GM19035 (cell line): ENCODE measurements at regions not wholly inside any gene's neighbourhood (a gene's known extent, or its start where the extent isn't known, plus 50 kb on each side); places are given as distances from the start of the nearest gene placed in this dataset.

ENCODE experiments used
- ATAC-seq: cut with Tn5 transposase; IDR thresholded peaks from one replicate; pipeline ENCODE4 v1.9.1; 2021; ENCODE audit not compliant: unreplicated experiment

DNA sequence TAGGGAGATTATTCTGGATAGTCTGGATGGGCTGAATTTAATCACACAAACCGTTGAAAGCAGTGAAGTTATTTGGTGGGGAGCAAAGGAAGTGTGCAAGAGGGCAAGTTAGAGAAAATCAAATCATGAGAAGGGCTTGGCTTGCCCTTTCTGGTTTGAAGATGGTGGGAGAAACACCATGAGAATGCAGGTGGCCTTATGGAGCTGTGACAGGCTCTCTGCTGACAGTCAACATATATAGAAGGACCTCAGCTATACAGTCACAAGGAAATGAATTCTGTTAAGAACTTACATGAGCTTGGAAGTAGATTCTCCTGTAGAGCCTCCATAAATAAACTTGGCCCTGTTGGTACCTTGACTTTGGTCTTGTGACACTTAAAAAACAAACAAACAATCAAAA is 72.3 kb downstream of the GMNC start:
- ATAC-seq: no peak

DNA sequence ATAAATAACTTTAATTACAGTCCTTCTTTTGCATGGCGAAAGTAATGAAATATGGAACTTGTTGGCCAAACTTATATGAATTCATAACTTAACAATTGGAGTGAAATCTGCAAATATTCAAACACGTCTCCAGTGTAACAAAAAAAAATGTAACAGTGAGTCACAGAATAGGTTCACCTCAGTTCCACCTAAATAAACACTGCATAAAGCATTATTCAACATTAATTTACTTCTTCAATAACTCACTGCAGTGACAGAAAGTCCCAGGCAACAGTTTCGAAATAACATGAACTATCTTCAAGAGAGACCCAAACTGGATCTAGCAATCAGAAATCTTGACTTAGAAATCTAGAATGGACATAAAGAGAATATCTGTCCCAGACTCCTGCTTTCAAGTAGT is 75.6 kb downstream of the GMNC start:
- no peak for ATAC-seq

DNA sequence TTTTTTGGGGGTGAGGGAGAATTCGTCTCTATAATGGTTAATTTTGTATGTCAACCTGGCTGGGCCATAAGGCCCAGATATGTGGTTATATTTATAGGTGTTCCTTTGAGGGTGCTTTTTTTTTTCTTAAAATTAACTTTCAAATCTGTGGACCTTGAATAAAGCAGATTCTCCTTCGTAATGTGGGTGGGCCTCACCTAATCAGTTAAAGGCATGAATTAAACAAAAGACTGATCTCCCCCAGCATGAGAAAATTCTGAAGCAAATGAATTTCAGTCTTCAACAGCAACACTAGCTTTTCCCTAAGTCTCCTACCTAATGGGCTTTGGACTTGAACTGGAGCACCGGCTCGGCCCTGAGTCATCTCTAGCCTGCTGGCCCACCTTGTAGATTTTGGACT is 77.4 kb downstream of the GMNC start:
- ATAC-seq: no peak

DNA sequence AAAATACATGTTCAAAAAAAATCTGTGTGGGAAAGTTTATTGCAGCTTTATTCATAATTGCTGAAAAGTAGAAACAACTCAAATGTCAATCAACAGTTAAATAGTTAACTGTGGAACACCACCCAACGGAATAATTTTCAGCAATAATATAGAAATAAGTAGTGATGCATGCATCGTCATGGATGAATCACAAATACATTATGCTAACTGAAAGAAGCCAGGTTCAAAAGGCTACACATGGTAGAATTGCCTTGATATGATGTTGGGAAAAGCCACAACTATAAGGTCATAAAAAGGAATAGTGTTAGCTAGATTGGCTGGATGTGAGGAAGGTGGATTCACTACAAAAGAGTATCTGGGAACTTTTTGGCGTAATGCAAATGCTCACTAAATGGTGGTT is 82.0 kb downstream of the GMNC start:
- no peak for ATAC-seq

DNA sequence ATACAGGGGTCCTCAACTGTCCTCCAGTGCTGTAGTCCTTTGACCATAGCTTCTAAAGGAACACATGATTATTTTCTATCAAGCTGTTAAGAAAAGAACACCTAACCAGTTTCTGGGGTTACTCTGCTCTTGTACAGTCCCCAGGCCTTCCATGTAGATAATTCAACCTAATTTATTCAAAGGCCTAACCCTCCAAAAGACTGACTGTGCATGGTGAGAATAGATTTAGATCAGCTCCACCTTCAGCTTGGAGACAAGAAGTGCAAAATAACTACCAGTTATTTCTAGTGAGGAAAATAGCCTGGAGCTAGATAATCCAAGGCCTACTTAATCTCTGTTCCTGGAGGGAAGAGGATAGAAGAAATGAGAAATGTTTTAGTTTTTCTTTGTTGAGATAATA is 87.9 kb downstream of the GMNC start:
- no peak for ATAC-seq

DNA sequence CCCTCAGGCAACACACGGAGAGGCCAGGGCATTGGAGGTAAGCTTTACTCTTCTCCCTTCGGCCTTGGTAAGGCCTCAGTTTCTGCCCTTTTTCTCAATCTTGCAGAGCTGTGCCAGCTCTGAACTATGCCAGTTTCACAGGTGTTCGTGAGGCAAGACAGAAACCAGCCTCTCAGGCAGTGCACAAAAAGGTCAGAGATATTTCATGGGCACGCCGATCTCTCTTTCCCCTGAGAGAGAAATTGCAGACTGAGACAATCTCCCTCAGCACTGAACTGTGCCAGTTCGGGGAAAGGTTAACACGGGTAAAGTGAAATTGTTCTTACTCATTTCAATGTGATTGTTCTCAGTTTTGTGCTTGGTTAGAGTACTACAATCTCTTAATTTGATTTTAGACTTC is 88.5 kb downstream of the GMNC start:
- ATAC-seq: no peak

DNA sequence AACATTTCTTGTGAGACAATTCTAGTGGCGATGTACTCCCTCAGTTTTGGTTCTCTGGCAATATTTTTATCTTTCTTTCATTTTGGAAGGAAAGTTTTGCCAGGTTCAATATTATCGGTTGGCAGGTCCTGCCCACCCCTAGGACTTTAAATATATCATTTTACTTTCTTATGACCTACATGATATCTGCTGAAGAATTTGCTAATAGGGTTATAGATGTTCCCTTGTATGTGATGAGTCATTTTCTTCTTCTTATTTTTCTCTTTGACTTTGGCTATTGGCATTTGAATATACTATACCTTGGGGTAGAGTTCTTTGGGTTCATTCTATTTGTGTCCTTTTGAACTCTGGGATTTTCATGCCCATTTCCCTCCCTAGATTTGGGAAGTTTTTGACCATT is 89.7 kb downstream of the GMNC start:
- ATAC-seq: no peak

DNA sequence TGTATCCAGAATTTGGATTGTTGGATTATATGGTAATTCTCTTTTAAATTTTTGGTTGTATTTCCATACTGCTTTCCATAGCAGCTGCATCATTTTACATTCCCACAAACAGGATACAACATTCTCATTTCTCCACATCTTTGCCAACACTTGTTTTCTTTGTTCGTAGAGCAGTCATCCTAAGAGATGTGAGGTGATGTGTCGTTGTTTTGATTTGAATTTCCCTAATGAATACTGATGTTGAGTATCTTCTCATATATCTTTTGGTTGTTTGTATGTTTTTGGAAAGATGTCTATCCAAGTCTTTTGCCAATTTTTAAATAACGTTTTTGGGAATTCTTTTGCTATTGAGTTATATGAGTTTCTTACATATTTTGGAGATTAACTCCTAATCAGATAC is 93.6 kb downstream of the GMNC start:
- no peak for ATAC-seq

DNA sequence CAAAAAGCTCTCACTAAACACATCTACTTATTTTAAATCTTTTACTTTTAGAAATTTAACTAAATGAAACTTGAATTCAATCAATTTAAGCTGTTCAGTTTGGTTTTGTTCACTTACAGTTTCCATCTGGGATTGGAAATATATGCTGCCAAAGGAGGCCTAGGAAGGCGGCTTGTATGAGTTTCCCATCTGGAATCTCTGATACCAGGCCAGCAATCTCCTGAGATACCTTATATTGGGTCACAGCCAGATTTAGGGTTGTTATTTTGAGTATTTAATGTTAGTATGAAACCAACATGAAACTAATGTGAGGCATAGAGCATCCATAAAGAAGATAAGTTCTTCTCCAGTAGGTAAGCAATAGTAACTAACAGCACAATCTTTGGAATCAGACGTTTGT is 94.6 kb downstream of the GMNC start:
- ATAC-seq: no peak

DNA sequence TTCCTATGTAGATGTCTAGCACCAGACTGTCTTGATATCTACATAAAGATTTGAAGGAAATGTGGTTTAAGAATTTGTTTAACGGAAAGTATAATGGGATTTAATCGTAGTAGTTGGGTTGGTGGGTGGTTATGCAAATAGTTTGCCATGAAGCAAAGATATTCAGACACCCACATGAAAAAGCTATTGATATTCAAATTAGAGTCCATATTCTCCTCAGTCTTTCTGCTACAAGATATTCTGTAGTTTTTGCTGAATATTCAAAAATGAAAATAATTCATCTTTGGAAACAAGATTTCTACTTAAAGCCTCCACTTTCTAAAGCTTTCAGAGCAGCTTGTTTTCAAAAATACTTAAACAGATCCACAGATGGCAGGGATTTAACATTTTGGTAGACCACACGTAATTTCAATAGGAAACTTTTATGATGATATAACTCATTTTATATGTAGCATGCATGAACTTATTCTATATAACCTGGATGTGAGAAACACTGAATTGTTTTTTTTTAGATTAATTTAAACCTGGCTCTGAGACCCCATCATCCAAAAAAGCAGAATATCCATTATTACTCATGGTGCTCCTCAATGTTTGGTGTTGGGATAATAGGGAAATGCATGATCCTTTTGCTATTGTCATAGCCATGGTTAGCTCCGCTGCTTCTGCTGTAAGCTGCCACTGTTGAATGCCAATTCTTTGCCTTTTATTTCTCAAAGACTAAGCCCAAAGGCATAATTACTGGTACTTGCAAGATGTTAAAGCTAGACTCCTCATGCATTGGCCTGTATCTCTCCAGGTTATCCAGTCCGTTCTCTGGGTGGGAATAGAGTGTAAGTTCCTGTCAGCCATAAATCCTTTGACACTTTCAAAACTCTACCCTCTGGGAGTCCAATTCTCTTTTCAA is 98.0 kb downstream of the GMNC start:
- ATAC-seq: no peak

DNA sequence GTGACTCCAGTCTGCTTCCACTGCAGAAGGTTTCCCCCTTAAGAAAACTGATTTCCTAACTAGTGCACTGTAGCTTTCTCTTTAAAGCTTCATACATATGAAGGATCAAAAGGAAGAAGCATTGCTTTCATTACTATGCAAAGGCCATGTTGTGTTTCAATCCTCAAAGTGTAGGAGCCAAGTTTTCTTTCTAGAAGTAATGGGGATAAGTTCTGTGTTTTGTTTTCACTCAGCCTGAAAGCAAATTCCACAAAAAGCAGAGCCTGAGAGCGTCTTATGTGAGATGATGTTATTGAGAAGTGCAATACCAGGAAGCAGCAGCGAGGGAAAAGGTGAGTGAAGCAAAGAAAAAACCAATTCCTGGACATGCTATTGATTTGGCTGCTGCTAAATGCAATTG is 99.7 kb downstream of the GMNC start:
- ATAC-seq: no peak

DNA sequence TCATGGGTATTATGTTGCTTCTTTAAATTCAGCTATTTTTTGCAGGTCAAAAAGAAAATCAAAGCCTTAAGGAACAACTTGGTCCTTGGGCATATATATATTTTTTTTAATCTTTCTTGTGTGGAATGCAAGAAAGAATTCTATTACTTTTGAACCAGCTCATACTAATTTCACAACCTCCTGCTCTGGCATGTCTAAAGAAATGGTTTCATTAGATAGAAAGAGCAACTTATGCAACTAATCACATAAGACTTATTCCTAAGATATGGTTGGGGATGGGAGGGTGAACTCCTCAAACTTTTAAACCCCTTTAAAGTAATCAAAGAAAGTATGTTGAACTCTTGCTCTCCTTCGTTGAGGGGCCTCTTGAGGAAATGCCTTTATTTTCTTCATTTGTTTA is 114.9 kb downstream of the GMNC start:
- no peak for ATAC-seq

DNA sequence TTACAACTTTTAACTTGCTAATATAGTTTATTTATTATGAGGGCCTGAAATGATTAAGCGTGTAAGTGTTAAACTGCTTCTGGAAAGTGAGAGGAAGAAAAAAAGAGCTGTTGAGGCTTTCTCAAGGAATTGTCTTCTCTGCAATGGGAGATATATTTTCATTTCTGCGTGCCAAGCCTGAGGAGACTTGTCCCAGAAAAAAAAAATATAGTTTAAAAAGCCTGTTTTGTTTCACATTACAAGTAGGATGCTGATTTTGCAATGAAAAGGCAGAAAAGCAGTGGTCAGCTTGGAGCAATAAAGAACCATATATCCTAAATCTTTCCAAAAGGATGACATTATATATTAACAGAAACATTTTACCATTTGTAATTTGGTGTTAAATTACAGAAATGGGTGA is 115.5 kb downstream of the GMNC start:
- ATAC-seq: no peak

DNA sequence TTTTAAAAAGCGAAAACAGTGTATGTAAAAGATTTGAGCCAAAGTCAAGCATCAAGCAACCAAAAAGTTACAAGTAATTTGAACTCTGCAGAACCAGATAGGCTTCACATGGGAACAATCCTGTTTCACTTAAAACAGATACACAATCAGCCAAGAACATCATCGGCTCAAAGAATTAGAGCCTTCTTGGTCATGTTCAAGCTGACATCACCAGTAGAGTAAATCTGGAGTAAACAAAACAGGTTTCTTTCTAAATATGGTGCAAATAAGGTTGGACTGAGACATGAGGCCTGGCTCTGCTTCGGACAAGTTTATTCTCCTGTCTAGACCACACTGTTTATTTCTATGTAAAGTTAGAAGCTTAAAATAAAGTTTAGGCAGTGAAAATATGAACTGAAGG is 116.0 kb downstream of the GMNC start:
- no peak for ATAC-seq

DNA sequence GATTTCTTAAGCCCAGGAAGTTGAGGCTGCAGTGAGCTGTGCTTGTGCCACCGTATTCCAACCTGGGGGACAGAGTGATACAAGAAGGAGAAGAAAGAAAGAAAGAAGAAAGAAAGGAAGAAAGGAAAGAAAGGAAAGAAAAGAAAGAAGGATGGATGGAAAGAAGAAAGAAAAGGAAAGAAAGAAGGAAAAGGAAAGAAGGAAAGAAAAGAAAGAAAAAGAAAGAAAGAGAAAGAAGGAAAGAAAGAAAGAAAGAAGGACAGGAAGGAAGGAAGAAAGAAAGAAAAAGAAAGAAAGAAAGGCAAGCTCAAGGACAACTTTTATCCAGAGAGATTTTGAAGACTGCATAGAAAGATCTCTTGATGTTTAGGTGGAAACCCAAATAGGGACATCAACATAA is 120.7 kb downstream of the GMNC start:
- ATAC-seq: no peak

DNA sequence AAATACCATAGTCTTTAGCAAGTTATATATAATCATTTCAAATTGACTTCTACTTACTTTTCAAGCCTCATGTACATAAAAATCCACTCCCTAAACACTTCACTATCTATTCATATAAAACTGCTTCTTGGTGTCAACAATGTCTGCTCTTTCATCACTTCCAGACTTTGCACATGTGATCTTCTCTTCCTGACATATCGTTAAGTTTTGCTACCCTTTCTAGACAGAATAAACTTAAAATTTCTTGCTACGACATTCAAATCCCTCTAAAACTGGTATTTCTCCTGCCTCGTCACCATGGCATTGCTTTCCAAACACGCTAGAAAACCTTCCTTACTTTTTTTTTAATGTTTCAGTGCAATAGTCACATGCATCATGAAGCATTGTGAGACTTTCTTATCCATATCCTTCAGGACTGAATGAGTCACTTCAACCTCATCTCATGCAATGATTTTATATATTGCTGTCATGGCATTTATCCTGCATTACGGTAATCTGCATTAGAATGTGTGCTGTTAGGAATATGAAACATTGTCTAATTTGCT is 122.8 kb downstream of the GMNC start:
- no peak for ATAC-seq

DNA sequence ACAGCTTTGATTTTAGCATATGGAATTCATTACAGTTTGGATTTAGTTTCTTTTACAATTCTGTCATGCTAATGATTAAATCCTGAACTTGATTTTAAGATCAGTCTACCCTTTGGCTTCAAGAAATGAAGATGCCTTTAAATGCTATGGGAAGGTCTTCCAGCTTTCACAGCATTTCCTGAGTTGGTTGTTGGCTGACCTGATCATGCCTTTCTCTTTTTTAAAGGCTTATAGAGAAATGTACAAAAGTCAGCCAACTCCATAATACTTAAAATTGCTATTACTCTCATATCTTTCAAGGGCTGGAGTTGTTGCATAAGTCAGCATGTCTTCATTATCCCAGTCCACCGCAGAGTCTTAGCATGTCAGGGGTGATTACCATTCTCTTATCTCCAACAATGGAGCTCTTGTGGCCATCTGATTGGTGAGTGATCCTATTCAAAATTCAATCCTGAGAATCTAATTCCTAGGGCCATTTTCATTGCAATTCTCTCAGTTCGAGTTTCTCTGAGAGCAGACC is 123.8 kb downstream of the GMNC start:
- ATAC-seq: no peak

DNA sequence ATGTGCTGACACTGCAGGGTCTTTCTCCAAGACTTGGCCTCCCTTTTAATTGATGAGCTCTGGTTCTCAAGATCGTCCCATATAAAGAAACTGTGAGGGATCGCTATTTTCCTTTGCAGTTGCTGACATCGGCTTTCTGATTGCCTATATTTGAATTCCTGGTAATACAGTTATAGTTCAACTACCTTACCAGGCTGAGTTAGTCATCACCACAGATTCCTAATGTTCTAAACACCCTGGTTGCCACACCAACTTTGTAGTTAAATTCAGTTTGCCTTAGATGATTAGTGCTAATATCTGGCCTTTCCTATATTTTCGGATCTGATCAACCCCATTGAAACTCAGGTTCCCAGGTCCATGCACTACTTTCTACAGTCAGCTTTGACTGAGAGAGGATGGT is 125.0 kb downstream of the GMNC start:
- no peak for ATAC-seq

DNA sequence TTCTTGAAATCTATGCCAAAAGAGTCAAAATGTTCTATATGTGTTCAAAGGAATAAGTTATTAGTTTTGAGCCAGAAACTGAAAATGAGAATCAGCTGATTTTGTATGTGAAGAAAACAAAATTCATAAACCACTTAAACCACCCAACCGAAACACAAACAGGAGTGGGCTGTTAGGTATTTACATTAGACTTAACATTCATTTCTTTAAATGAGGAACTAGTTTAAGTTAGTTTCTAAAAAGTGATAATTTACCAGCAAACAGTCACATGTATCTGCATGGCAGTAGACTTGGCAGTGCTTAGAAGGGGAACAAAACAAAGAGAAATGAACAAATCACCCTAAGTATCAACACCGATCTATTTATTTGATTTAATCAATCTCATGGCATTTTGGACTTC is 128.0 kb downstream of the GMNC start:
- ATAC-seq: no peak

DNA sequence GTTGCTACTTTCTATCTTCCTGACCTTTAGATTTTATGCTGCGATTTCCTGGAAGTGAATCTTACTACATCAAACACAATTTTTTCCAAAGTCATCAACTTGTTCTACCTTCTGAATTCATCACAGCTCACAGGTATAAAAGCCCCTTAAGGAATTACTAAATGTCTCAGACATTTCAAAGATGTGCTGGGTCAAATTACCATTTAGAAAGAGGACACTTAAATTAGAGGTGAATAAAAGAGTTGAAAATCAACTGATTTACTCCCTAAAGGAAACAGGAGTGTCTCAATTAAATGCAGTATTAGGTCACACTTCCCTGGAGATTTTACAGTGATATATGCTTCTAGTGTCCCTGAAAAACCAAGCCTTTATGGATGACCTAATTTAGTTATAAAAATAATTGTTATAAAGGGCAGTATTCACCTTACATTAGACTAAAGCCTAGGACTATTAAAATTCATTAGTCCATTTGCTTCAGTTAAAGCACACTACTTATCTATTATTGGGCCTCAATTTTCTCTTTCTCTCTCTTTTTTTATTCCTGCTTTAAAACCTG is 128.8 kb downstream of the GMNC start:
- ATAC-seq: no peak

DNA sequence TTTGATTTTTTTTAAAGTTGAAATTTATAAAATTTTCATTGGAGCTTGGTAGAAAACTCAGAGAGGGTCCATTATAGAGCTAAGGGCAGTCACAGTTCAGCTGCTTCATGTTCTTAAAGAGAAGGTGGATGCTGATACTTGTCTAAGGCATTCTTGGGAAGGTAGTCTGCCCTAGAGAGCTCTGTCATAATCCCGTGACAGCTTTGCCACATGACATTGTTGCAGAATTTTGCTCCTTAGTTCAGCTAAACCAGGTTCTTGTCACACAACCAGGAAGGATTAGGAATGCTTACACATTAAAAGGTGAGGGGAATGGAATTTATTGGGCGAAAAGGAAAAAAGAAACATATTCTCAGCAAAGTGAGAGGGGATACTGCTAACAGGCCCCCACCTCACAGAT is 130.9 kb downstream of the GMNC start:
- no peak for ATAC-seq

DNA sequence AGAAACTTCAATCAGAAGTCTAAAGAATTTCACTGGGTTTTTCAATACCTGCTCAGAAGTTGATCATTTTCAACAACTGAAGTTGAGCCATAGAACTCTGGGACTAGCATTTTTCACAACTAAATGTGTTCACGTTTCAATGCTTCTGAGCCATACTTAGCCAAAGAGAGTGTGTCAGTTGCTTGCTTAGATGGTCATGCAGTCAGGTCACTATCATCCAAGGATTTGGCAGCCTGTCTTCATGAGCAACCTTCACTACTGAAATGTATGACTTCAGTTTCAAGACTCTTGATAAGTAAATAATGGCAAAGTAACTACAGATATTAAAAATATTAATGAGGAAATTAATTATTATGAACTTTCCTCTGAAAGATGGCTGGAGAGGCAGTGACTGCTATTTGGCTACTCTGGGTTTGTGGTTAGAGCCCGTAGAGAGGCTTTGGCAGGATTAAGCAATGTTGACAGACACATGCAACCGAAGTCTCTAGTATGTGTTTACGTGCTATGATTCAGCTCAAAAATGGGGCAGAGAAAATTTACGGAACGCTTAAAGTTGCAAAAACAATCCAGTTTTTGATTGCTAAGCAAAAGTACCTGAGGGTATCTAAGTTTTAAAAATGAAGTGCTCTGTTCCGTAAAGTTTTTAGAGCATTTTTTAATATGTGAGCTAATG is 133.8 kb downstream of the GMNC start:
- no peak for ATAC-seq
